IMR-90 (cell line): ENCODE measurements at regions not wholly inside any gene's neighbourhood (a gene's known extent, or its start where the extent isn't known, plus 50 kb on each side); places are given as distances from the start of the nearest gene placed in this dataset.
A peak's percentile ranks its signal among the peaks of the same experiment; 100 is the strongest.

Experiments
- ATAC-seq: fragments of 200-7000 bp; cut with Tn5 transposase; 2 replicates; pipeline ENCODE4 v1.9.1; 2020; ENCODE audit warnings: low read depth, mild to moderate bottlenecking, moderate library complexity
- BruUV-seq: library from RNA; stranded (reverse); fragments of 400-500 nt; replicated peaks from 2 replicates; lab custom pipeline; 2021; lab: Mats Ljungman, UMichigan
- CTCF ChIA-PET: fragments of 300-600 bp; formaldehyde crosslinking; extraction: SDS; loops from one replicate; lab custom pipeline; 2021; ENCODE audit warnings: antibody characterized with exemption; lab: Yijun Ruan, JAX
- POLR2A ChIA-PET: fragments of 300-600 bp; sonication (Branson Sonifier 250); formaldehyde crosslinking; loops from one replicate; lab custom pipeline; 2022; ENCODE audit warnings: antibody characterized with exemption; ENCODE audit not compliant: unreplicated experiment; lab: Charles Lee
- DNase-seq: peaks from one replicate; pipeline ENCODE4 v3.0.0; 2013
- H2AFZ ChIP-seq: replicated peaks from 2 replicates; pipeline ENCODE3; 2013; ENCODE audit warnings: low read length, mild to moderate bottlenecking; ENCODE audit not compliant: poor library complexity
- H2AK5ac ChIP-seq: 2 replicates; pipeline ENCODE4 v1.6.1; 2013; ENCODE audit warnings: low read depth, low read length, inconsistent platforms
- H2AK9ac ChIP-seq: replicated peaks from 2 replicates; pipeline ENCODE3; 2013; ENCODE audit warnings: mild to moderate bottlenecking, low read depth, low read length, moderate library complexity; ENCODE audit not compliant: poor library complexity
- H2BK120ac ChIP-seq: 2 replicates; pipeline ENCODE4 v1.6.1; 2013; ENCODE audit warnings: low read depth, low read length, inconsistent platforms
- H2BK15ac ChIP-seq: 3 replicates; pipeline ENCODE4 v1.6.1; 2013; ENCODE audit warnings: low read depth, low read length, inconsistent platforms
- H2BK20ac ChIP-seq: 2 replicates; pipeline ENCODE4 v1.6.1; 2013; ENCODE audit warnings: low read depth, mild to moderate bottlenecking, inconsistent platforms, low read length, moderate library complexity
- H2BK5ac ChIP-seq: 2 replicates; pipeline ENCODE4 v1.6.1; 2013; ENCODE audit warnings: mild to moderate bottlenecking, low read depth, low read length, inconsistent platforms; ENCODE audit not compliant: poor library complexity, severe bottlenecking
- H3K14ac ChIP-seq: replicated peaks from 2 replicates; pipeline ENCODE4 v1.6.1; 2013; ENCODE audit warnings: low read depth, low read length, inconsistent platforms
- H3K18ac ChIP-seq: 2 replicates; pipeline ENCODE4 v1.6.1; 2013; ENCODE audit warnings: low read depth, low read length, control low read depth
- H3K23ac ChIP-seq: 2 replicates; pipeline ENCODE4 v1.6.1; 2013; ENCODE audit warnings: low read depth, low read length, inconsistent platforms
- H3K27ac ChIP-seq: 2 replicates; pipeline ENCODE4 v1.5.1; 2013; ENCODE audit warnings: mild to moderate bottlenecking, control low read depth, low read length; ENCODE audit not compliant: insufficient read depth
- H3K27me3 ChIP-seq: 2 replicates; pipeline ENCODE4 v1.6.1; 2013; ENCODE audit warnings: low read length; ENCODE audit not compliant: control insufficient read depth, insufficient read depth
- H3K36me3 ChIP-seq: 2 replicates; pipeline ENCODE4 v1.6.1; 2013; ENCODE audit warnings: low read length, mixed read lengths; ENCODE audit not compliant: control insufficient read depth, insufficient read depth
- H3K4ac ChIP-seq: 2 replicates; pipeline ENCODE4 v1.6.1; 2013; ENCODE audit warnings: low read depth, low read length, inconsistent platforms
- H3K4me1 ChIP-seq: 2 replicates; pipeline ENCODE4 v1.6.1; 2013; ENCODE audit warnings: low read length, mixed read lengths; ENCODE audit not compliant: control insufficient read depth, insufficient read depth
- H3K4me2 ChIP-seq: 2 replicates; pipeline ENCODE4 v1.6.1; 2013; ENCODE audit warnings: low read depth, mild to moderate bottlenecking, control low read depth, low read length, moderate library complexity
- H3K4me3 ChIP-seq: 2 replicates; pipeline ENCODE4 v1.5.1; 2013; ENCODE audit warnings: low read depth, mild to moderate bottlenecking, control low read depth, low read length, moderate library complexity; ENCODE audit not compliant: insufficient read depth
- H3K56ac ChIP-seq: 2 replicates; pipeline ENCODE4 v1.6.1; 2013; ENCODE audit warnings: low read length, inconsistent platforms; ENCODE audit not compliant: insufficient read depth; ENCODE audit errors: extremely low read depth
- H3K79me1 ChIP-seq, 2 experiments: 2 replicates each; pipeline ENCODE4 v1.6.1; 2013; ENCODE audit warnings: low read length in 2 of 2, inconsistent platforms in 1 of 2, low read depth in 1 of 2
- H3K9ac ChIP-seq: 2 replicates; pipeline ENCODE4 v1.6.1; 2013; ENCODE audit warnings: low read depth, low read length, control low read depth
- H3K9me1 ChIP-seq: 2 replicates; pipeline ENCODE4 v1.6.1; 2013; ENCODE audit warnings: low read length, inconsistent platforms; ENCODE audit not compliant: insufficient read depth
- H3K9me3 ChIP-seq: 2 replicates; pipeline ENCODE4 v1.6.1; 2013; ENCODE audit warnings: low read length; ENCODE audit not compliant: control insufficient read depth, insufficient read depth
- H4K20me1 ChIP-seq: 2 replicates; pipeline ENCODE4 v1.6.1; 2013; ENCODE audit warnings: low read length, inconsistent platforms; ENCODE audit not compliant: insufficient read depth
- H4K5ac ChIP-seq: 2 replicates; pipeline ENCODE4 v1.6.1; 2013; ENCODE audit warnings: mild to moderate bottlenecking, low read depth, low read length, control low read depth
- H4K8ac ChIP-seq, 2 experiments: 2 replicates each; pipeline ENCODE4 v1.6.1; 2013; ENCODE audit warnings: low read depth in 2 of 2, low read length in 2 of 2, control low read depth in 1 of 2, inconsistent platforms in 1 of 2
- H4K91ac ChIP-seq: 2 replicates; pipeline ENCODE4 v1.6.1; 2013; ENCODE audit warnings: low read depth, low read length, inconsistent platforms; ENCODE audit not compliant: insufficient read depth
- BHLHE40 ChIP-seq: fragments of 150-350 bp; IDR thresholded peaks from 2 replicates; pipeline ENCODE4 v1.6.1; 2016; ENCODE audit warnings: mild to moderate bottlenecking, low read depth, low read length
- CEBPB ChIP-seq: IDR thresholded peaks from 2 replicates; pipeline ENCODE4 v1.6.1; 2012; ENCODE audit warnings: low read depth, low read length, improper control_type of control experiment
- CHD1 ChIP-seq: IDR thresholded peaks from 2 replicates; pipeline ENCODE4 v1.6.1; 2012; ENCODE audit warnings: low read depth, low read length, improper control_type of control experiment
- FOS ChIP-seq: fragments of 150-350 bp; IDR thresholded peaks from 2 replicates; pipeline ENCODE4 v1.6.1; 2016; ENCODE audit warnings: low read depth, low read length
- MAFK ChIP-seq: IDR thresholded peaks from 2 replicates; pipeline ENCODE4 v1.6.1; 2012; ENCODE audit warnings: low read depth, low read length, improper control_type of control experiment
- MAZ ChIP-seq: IDR thresholded peaks from 2 replicates; pipeline ENCODE4 v1.6.1; 2012; ENCODE audit warnings: low read depth, mild to moderate bottlenecking, low read length, improper control_type of control experiment, moderate library complexity, borderline replicate concordance
- MXI1 ChIP-seq: IDR thresholded peaks from 2 replicates; pipeline ENCODE4 v1.6.1; 2012; ENCODE audit warnings: low read depth, mild to moderate bottlenecking, low read length, moderate library complexity, borderline replicate concordance
- NFE2L2 ChIP-seq: fragments of 150-350 bp; IDR thresholded peaks from 2 replicates; pipeline ENCODE4 v1.6.1; 2016; ENCODE audit warnings: low read depth, mild to moderate bottlenecking, low read length
- POLR2A ChIP-seq: IDR thresholded peaks from 2 replicates; pipeline ENCODE4 v1.6.1; 2012; ENCODE audit warnings: mild to moderate bottlenecking, low read depth, low read length
- RAD21 ChIP-seq: IDR thresholded peaks from 2 replicates; pipeline ENCODE4 v1.6.1; 2012; ENCODE audit warnings: low read length, improper control_type of control experiment
- RCOR1 ChIP-seq: IDR thresholded peaks from 2 replicates; pipeline ENCODE4 v1.6.1; 2012; ENCODE audit warnings: mild to moderate bottlenecking, low read length, improper control_type of control experiment; ENCODE audit not compliant: insufficient replicate concordance
- RFX5 ChIP-seq: IDR thresholded peaks from 2 replicates; pipeline ENCODE4 v1.8.0; 2012; ENCODE audit warnings: low read depth, mild to moderate bottlenecking, low read length, moderate library complexity
- SMC3 ChIP-seq: fragments of 150-350 bp; IDR thresholded peaks from 2 replicates; pipeline ENCODE4 v1.6.1; 2016; ENCODE audit warnings: low read depth, mild to moderate bottlenecking, antibody characterized with exemption, low read length, moderate library complexity
- WGBS, 2 experiments: methylation state at CpG; one replicate each; pipeline versions ENCODE4 v1.1.5 to v1.1.7; 2013; ENCODE audit warnings: missing lambda C conversion rate in 2 of 2; ENCODE audit not compliant: insufficient read length in 1 of 2; ENCODE audit errors: extremely low coverage in 2 of 2; 5-methylcytosine and 5-hydroxymethylcytosine counted together
- dilution Hi-C: fragments of 300-500 bp; cut with HindIII; formaldehyde crosslinking; loops from one replicate; pipeline ENCODE4 v1.14.3; 2018; ENCODE audit warnings: low sequenced_read_pairs; ENCODE audit not compliant: unreplicated experiment
- in situ Hi-C: fragments of 300-500 bp; cut with MboI; formaldehyde crosslinking; loops from 3 replicates; pipeline ENCODE4 v1.14.3; 2019; ENCODE audit warnings: low sequenced_read_pairs, inconsistent platforms, mixed read lengths
- intact Hi-C: fragments of 100-400 bp; cut with micrococcal nuclease; formaldehyde crosslinking; loops from 2 replicates; pipeline ENCODE4 v1.10.0; 2022
- TF ChIP-seq, protein P1 (sequence below): fragments of 150-350 bp; IDR thresholded peaks from 2 replicates; pipeline ENCODE4 v1.6.1; 2017; ENCODE audit warnings: mild to moderate bottlenecking, antibody characterized with exemption, low read length, low read depth
- TF ChIP-seq, protein P2 (sequence below): fragments of 150-350 bp; IDR thresholded peaks from 2 replicates; pipeline ENCODE4 v1.6.1; 2016; ENCODE audit warnings: low read depth, mild to moderate bottlenecking, low read length, moderate library complexity, borderline replicate concordance
- TF ChIP-seq, protein P3 (sequence below): conservative IDR thresholded peaks from 2 replicates; pipeline ENCODE4 v1.5.1; 2012; ENCODE audit warnings: mild to moderate bottlenecking, low read depth, low read length, improper control_type of control experiment

DNA sequence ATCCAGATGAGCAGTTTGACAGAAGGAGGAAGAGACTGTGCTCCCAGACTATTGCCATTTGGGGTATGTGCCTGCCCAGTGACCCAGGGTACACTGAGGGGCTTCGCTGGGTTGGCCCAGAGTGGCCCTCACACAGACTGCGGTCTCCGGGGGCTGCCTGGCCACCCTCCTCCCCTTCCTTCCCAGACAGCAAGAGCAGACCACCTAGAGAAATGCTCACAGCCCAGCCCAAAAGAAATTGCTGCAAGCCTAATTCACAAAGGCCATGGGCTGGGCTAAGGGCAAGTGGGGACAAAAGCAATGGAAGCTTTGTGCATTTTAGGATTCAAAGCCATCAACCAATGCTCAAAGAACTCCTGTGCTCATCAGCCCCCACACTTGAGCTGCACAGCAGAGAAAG lies 277.6 kb downstream of the CDC5L start:
- intact Hi-C loops: loop anchor here (10.0 kb wide), 1 partner anchor 410 kb away; no protein-coding TSS in a partner anchor
- POLR2A ChIA-PET: no interaction called here
- H2AFZ ChIP-seq: no peak overlapping the region

More for the DNA sequence above, 277.6 kb downstream of the CDC5L start:
- no peaks in the 10 kb centered on the region for H4K20me1 ChIP-seq
- H3K9ac ChIP-seq: no peak overlapping the region
- H3K56ac ChIP-seq: no peak overlapping the region
- H4K5ac ChIP-seq: no peak overlapping the region
- H3K36me3 ChIP-seq: no peaks in the 10 kb centered on the region
- H3K4me2 ChIP-seq: no peak overlapping the region
- no peak overlapping the region for H3K18ac ChIP-seq
- in situ Hi-C loops: loop anchor here (25.0 kb wide), 1 partner anchor 1247 kb away; no protein-coding TSS in a partner anchor
- no peak overlapping the region for H3K14ac ChIP-seq
- peak overlapping the region; percentile 6; the same call in 1 of the 2 replicates for H2BK120ac ChIP-seq
- CTCF ChIA-PET: no interaction called here
- peak overlapping the region; percentile 16; the same call in 1 of the 2 replicates for H2BK20ac ChIP-seq
- no TSS peak for BruUV-seq
- no peak overlapping the region for H2AK5ac ChIP-seq
- no peak for ATAC-seq
- no peaks in the 10 kb centered on the region for H3K79me1 ChIP-seq
- no peak for DNase-seq
- TF ChIP-seq FOS: no peak
- TF ChIP-seq RAD21: no peak
- no peak for TF ChIP-seq CEBPB
- TF ChIP-seq, protein P1, sequence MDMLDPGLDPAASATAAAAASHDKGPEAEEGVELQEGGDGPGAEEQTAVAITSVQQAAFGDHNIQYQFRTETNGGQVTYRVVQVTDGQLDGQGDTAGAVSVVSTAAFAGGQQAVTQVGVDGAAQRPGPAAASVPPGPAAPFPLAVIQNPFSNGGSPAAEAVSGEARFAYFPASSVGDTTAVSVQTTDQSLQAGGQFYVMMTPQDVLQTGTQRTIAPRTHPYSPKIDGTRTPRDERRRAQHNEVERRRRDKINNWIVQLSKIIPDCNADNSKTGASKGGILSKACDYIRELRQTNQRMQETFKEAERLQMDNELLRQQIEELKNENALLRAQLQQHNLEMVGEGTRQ: no peak
- TF ChIP-seq BHLHE40: no peak
- no peak for TF ChIP-seq MAZ
- TF ChIP-seq, protein P2, sequence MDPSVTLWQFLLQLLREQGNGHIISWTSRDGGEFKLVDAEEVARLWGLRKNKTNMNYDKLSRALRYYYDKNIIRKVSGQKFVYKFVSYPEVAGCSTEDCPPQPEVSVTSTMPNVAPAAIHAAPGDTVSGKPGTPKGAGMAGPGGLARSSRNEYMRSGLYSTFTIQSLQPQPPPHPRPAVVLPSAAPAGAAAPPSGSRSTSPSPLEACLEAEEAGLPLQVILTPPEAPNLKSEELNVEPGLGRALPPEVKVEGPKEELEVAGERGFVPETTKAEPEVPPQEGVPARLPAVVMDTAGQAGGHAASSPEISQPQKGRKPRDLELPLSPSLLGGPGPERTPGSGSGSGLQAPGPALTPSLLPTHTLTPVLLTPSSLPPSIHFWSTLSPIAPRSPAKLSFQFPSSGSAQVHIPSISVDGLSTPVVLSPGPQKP: no peak
- no peak for TF ChIP-seq CHD1
- TF ChIP-seq, protein P3, sequence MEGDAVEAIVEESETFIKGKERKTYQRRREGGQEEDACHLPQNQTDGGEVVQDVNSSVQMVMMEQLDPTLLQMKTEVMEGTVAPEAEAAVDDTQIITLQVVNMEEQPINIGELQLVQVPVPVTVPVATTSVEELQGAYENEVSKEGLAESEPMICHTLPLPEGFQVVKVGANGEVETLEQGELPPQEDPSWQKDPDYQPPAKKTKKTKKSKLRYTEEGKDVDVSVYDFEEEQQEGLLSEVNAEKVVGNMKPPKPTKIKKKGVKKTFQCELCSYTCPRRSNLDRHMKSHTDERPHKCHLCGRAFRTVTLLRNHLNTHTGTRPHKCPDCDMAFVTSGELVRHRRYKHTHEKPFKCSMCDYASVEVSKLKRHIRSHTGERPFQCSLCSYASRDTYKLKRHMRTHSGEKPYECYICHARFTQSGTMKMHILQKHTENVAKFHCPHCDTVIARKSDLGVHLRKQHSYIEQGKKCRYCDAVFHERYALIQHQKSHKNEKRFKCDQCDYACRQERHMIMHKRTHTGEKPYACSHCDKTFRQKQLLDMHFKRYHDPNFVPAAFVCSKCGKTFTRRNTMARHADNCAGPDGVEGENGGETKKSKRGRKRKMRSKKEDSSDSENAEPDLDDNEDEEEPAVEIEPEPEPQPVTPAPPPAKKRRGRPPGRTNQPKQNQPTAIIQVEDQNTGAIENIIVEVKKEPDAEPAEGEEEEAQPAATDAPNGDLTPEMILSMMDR: no peak
- TF ChIP-seq MXI1: no peak
- TF ChIP-seq POLR2A: no peak
- TF ChIP-seq MAFK: no peak
- TF ChIP-seq SMC3: no peak
- TF ChIP-seq NFE2L2: no peak
- TF ChIP-seq RCOR1: no peak
- no peak for TF ChIP-seq RFX5
- H4K8ac ChIP-seq: no peak overlapping the region
- H4K91ac ChIP-seq: no peak overlapping the region
- peaks cover 26% of the 10 kb centered on the region for H3K4me1 ChIP-seq
- no peak overlapping the region for H3K23ac ChIP-seq
- no peak overlapping the region for H3K27ac ChIP-seq
- H3K4me3 ChIP-seq: no peak overlapping the region
- no peak overlapping the region for H2BK5ac ChIP-seq
- dilution Hi-C loops: no loop called here
- no CpG with 5 or more reads among the region's 3 CpGs for WGBS, 2 experiments
- H3K4ac ChIP-seq: no peak overlapping the region
- H3K9me1 ChIP-seq: peaks cover 23% of the 10 kb centered on the region
- peaks cover 4% of the 10 kb centered on the region for H3K27me3 ChIP-seq
- H3K9me3 ChIP-seq: no peaks in the 10 kb centered on the region
- H2AK9ac ChIP-seq: no peak overlapping the region
- no peak overlapping the region for H2BK15ac ChIP-seq
